ENCODE measurements at regions not wholly inside any gene's neighbourhood (a gene's known extent, or its start where the extent isn't known, plus 50 kb on each side); places are given as distances from the start of the nearest gene placed in this dataset.

DNA sequence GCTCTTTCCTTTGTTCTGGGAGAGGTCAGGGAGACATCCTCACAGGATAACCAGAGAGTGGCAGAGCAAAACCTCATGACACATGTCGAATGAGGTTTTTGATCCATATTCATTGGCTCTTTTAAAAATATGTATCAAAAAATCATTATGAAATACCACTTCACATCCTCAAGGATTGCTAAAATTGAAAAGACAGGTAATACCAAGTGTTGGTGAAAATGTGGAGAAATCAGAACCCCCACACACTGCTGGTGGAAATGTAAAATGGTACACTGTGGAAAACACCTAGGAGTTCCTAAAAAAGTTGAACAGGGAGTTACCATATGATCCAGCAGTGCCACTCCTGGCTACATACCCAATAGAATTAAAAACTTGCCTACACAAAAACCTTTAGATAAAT is 107.8 kb upstream of the ARID2 start:
- FAIRE-seq (no peak), DNase-seq (ENCODE audit: extremely low spot score, insufficient read length, low read depth) (no peak)

GRCh38 chr12:45622210-45622937 is 107.1 kb upstream of the ARID2 start:
- FAIRE-seq (no peak), DNase-seq (ENCODE audit: extremely low spot score, insufficient read length, low read depth) (no peak)

DNA sequence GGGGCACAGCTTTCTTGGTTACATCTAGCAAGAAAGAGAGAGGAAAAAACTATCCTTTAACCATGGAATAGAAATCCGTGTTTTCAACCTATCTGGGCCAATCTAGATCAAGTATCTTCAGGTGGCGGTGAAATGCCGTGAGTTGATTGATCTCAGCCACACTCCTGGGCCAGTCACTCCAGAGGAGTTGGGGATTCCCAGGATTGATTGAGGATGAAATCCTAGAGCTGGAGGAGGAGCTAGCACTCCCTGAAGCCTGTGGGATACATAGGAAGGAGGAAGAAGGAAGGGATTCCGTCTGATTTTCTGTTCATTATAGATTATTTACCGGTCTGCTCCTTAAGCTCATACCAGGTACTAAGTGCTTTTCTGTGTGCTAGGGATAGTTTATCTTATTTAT is 106.3 kb upstream of the ARID2 start:
- no peak for DNase-seq (ENCODE audit: extremely low spot score, insufficient read length, low read depth)
- FAIRE-seq = no peak

- no peak for FAIRE-seq
- DNase-seq (ENCODE audit: extremely low spot score, insufficient read length, low read depth) = no peak
These were observed 105.6 kb upstream of the ARID2 start for GRCh38 chr12:45623940-45624339.

DNA sequence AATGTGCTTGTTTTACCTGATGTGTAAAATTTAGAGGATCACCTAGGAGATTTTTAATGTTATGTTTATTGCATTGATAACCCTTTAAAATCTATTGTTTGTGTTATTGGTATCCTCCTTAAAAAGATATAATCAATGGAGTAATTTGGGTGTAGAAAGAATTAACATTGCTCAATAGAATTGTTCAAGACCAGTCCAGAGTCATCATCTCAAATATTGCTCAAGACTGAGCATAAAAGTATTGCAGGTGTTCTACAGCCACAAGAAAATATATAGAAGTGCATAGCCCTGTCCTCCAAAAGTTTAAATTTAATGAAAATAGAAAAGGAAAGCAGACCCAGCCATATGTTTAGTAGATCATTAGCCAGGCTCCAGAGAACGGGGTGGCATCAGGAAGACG is 102.5 kb upstream of the ARID2 start:
- FAIRE-seq (no peak), DNase-seq (ENCODE audit: extremely low spot score, insufficient read length, low read depth) (no peak)

- DNase-seq (ENCODE audit: extremely low spot score, insufficient read length, low read depth) (no peak), FAIRE-seq (no peak)
These were observed 102.0 kb upstream of the ARID2 start for GRCh38 chr12:45627407-45628069.

- no peak for FAIRE-seq
- no peak for DNase-seq (ENCODE audit: extremely low spot score, insufficient read length, low read depth)
These were observed 100.2 kb upstream of the ARID2 start for GRCh38 chr12:45629292-45629691.

DNA sequence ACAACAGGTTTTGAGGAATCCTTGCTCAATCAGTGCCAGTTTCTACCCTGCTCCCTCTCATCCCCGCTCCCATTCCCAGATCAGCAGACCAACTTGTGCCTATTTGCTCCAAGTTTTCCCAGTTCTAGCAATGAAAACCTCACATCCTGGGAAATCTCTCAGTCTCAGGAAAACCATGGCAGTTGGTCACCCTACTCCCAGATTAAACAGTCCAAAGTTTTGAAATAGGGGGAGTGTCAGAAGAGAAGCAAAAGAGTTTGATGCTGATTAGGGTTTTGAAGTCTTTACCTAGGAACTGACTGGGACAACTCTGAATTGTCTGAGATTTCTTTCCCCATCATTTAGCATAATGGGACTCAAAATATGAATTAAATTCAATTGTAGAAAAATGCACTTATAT is 95.8 kb upstream of the ARID2 start:
- no peak for FAIRE-seq
- no peak for DNase-seq (ENCODE audit: extremely low spot score, insufficient read length, low read depth)

DNA sequence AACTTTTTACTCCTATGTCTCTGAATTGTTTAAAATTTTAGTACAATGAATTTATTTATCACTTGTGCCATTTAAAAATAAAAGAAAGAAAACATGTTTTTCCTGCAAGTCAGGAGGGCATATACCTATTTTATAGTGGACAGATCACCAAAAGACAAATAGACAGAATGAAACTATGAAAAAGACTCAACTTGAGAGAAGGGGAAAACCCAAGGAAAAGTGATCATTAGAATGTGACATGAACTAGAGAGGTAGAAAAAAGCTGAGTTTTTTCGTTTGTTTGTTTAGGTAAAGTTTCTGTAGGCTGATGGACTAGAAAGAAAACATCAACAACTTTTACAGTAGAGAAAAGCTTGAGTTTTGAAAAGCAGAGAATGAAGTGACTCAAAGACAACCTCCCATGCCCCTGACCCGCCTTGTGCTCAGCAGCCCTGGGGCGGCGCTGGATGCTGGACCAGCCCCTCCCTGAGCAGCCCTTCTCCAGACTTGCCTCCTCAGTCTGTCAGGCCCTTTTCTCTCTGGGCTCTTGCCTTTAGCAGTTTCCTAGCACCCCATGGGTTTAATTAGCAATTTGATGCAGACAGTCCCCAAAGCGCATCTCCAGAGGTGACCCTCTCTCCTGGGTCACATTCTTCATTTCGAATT is 95.1 kb upstream of the ARID2 start:
- peak; percentile 45 for FAIRE-seq
- no peak for DNase-seq (ENCODE audit: extremely low spot score, insufficient read length, low read depth)

GRCh38 chr12:45637242-45637641 is 92.3 kb upstream of the ARID2 start:
- DNase-seq (ENCODE audit: extremely low spot score, insufficient read length, low read depth) (no peak), FAIRE-seq (no peak)

GRCh38 chr12:45637706-45638105 is 91.8 kb upstream of the ARID2 start:
- FAIRE-seq (no peak), DNase-seq (ENCODE audit: extremely low spot score, insufficient read length, low read depth) (no peak)

DNA sequence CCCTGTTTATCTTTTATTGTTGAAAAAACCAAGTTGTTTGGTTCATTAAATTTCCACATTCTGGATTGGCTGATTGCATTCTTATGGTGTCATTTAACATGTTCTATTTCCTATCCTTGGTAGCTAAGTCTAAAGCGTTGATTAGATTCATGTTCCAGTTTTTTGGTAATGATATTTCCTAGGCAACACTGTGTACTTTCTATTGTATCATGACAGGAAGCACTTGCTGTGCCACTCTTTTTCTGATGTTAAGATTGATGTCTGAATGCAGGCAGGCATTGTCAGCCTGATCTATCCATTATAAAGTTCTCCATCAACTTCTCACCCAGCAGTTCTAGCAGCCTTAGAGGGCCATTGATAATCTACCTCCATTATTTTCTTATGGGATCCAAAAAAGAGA is 91.1 kb upstream of the ARID2 start:
- DNase-seq (ENCODE audit: extremely low spot score, insufficient read length, low read depth) (no peak), FAIRE-seq (no peak)

GRCh38 chr12:45644541-45644940 is 85.0 kb upstream of the ARID2 start:
- no peak for DNase-seq (ENCODE audit: extremely low spot score, insufficient read length, low read depth)
- FAIRE-seq = no peak

- DNase-seq (ENCODE audit: extremely low spot score, insufficient read length, low read depth) = no peak
- FAIRE-seq = no peak
These were observed 82.5 kb upstream of the ARID2 start for GRCh38 chr12:45646851-45647581.

- no peak for DNase-seq (ENCODE audit: extremely low spot score, insufficient read length, low read depth)
These were observed 81.4 kb upstream of the ARID2 start for GRCh38 chr12:45648070-45648469.

DNA sequence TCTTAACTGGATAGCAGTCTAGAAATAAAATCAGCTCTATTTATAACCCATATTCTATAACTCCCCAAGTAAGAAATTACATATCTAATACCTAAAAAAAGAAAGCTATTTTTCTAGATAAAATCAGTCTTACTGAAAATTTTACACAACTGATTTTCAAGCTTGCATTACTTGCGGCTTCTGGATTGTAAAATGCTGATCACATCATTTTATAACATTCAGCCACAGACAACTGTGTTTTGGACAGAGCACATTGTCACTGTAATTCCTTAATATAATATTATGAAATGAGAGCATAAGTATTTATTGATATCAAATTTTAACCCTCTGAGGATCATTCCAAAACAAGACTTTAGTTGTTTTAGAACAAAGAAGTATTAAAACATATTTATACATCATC is 78.5 kb upstream of the ARID2 start:
- FAIRE-seq = no peak

More at GRCh38 chr12:45648070-45648469, 81.4 kb upstream of the ARID2 start:
- FAIRE-seq = no peak

GRCh38 chr12:45654002-45654665 is 75.4 kb upstream of the ARID2 start:
- FAIRE-seq = no peak
- DNase-seq (ENCODE audit: extremely low spot score, insufficient read length, low read depth) = no peak

More for the DNA sequence above, 78.5 kb upstream of the ARID2 start:
- DNase-seq (ENCODE audit: extremely low spot score, insufficient read length, low read depth) = no peak

GRCh38 chr12:45655186-45655585 is 74.3 kb upstream of the ARID2 start:
- DNase-seq (ENCODE audit: extremely low spot score, insufficient read length, low read depth) (peak; percentile 7), FAIRE-seq (no peak)

GRCh38 chr12:45655743-45656142 is 73.8 kb upstream of the ARID2 start:
- FAIRE-seq = no peak
- no peak for DNase-seq (ENCODE audit: extremely low spot score, insufficient read length, low read depth)

GRCh38 chr12:45658020-45658419 is 71.5 kb upstream of the ARID2 start:
- DNase-seq (ENCODE audit: extremely low spot score, insufficient read length, low read depth) (no peak), FAIRE-seq (no peak)

All from GM18507 (cell line).